SH-SY5Y (cell line): ENCODE measurements at regions not wholly inside any gene's neighbourhood (a gene's known extent, or its start where the extent isn't known, plus 50 kb on each side); places are given as distances from the start of the nearest gene placed in this dataset.

ENCODE experiments used
- GATA2 ChIP-seq: IDR thresholded peaks from 2 replicates; pipeline ENCODE4 v1.6.1; 2011; ENCODE audit warnings: mild to moderate bottlenecking, low read depth, low read length
- GATA3 ChIP-seq: IDR thresholded peaks from 2 replicates; pipeline ENCODE4 v1.6.1; 2011; ENCODE audit warnings: low read depth, mild to moderate bottlenecking, low read length, moderate library complexity

GRCh38 chr9:85298499-85298898 lies 443.3 kb downstream of the AGTPBP1 start:
- TF ChIP-seq GATA2 (no peak), GATA3 (no peak)
